OCI-LY7 (cell line): ENCODE measurements at regions not wholly inside any gene's neighbourhood (a gene's known extent, or its start where the extent isn't known, plus 50 kb on each side); places are given as distances from the start of the nearest gene placed in this dataset.

ENCODE experiments used
- EZH2phosphoT487 ChIP-seq: fragments of 200-600 bp; sonication (generic); IDR thresholded peaks from 2 replicates; pipeline ENCODE4 v1.6.1; 2018; ENCODE audit warnings: low read depth, borderline replicate concordance, mild to moderate bottlenecking, mixed run types, antibody characterized with exemption, low read length, moderate library complexity, mixed read lengths
- TF ChIP-seq, protein P1 (sequence below): fragments of 200-600 bp; sonication (generic); conservative IDR thresholded peaks from 2 replicates; pipeline ENCODE4 v1.5.1; 2014; ENCODE audit warnings: mild to moderate bottlenecking, antibody characterized with exemption, low read length, moderate library complexity, mixed read lengths

DNA sequence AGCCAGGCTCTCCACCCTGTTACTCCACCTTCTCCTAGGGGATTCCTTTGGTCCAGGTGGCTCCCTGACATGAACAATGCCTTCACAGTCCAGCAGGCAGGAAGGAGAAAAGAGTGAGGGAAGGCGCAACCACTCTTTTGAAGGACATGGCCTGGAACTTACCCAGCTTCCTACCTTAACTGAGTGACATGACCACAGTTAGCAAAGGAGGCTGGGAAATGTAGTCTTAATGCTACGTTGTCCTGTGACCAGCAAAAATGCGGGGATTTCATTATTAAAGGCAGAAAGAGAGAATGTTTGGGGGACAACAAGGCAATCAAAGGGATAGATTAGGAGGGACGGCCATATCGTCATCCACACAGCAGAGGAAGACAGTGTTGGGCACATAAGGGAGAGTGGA, 100.3 kb upstream of the ERCC6L2 start:
- TF ChIP-seq, protein P1, sequence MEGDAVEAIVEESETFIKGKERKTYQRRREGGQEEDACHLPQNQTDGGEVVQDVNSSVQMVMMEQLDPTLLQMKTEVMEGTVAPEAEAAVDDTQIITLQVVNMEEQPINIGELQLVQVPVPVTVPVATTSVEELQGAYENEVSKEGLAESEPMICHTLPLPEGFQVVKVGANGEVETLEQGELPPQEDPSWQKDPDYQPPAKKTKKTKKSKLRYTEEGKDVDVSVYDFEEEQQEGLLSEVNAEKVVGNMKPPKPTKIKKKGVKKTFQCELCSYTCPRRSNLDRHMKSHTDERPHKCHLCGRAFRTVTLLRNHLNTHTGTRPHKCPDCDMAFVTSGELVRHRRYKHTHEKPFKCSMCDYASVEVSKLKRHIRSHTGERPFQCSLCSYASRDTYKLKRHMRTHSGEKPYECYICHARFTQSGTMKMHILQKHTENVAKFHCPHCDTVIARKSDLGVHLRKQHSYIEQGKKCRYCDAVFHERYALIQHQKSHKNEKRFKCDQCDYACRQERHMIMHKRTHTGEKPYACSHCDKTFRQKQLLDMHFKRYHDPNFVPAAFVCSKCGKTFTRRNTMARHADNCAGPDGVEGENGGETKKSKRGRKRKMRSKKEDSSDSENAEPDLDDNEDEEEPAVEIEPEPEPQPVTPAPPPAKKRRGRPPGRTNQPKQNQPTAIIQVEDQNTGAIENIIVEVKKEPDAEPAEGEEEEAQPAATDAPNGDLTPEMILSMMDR, result no peak
- TF ChIP-seq EZH2phosphoT487, result no peak
